Hypothalamus (tissue), 51 donors: ENCODE measurements at regions not wholly inside any gene's neighbourhood (a gene's known extent, or its start where the extent isn't known, plus 50 kb on each side); places are given as distances from the start of the nearest gene placed in this dataset.

ENCODE experiments used
- DNase-seq, 51 donors: peaks; one replicate each; lab custom pipeline; 2025; lab: John Stamatoyannopoulos, UW

- no peak for DNase-seq
These were observed 125.8 kb upstream of the CXCL14 start for GRCh38 chr5:135704616-135705015.

- no peak for DNase-seq
These were observed 124.3 kb upstream of the CXCL14 start for GRCh38 chr5:135703016-135703550.

GRCh38 chr5:135702191-135702590, 123.4 kb upstream of the CXCL14 start:
- DNase-seq, result no peak

GRCh38 chr5:135700731-135701130, 121.9 kb upstream of the CXCL14 start:
- DNase-seq, result no peak

GRCh38 chr5:135697959-135698345, 119.2 kb upstream of the CXCL14 start:
- no peak for DNase-seq

GRCh38 chr5:135697251-135697958, 118.6 kb upstream of the CXCL14 start:
- DNase-seq, result no peak

GRCh38 chr5:135696317-135696716, 117.5 kb upstream of the CXCL14 start:
- no peak for DNase-seq

GRCh38 chr5:135695656-135696313, 117.0 kb upstream of the CXCL14 start:
- no peak for DNase-seq

GRCh38 chr5:135694906-135695305, 116.1 kb upstream of the CXCL14 start:
- no peak for DNase-seq

GRCh38 chr5:135694012-135694411, 115.2 kb upstream of the CXCL14 start:
- DNase-seq, result no peak

- DNase-seq, result no peak
These were observed 114.7 kb upstream of the CXCL14 start for GRCh38 chr5:135693371-135693955.

GRCh38 chr5:135691044-135691443, 112.3 kb upstream of the CXCL14 start:
- DNase-seq, result no peak

GRCh38 chr5:135690466-135690865, 111.7 kb upstream of the CXCL14 start:
- no peak for DNase-seq

GRCh38 chr5:135689506-135689905, 110.7 kb upstream of the CXCL14 start:
- no peak for DNase-seq

GRCh38 chr5:135688385-135688784, 109.6 kb upstream of the CXCL14 start:
- no peak for DNase-seq

GRCh38 chr5:135683189-135683588, 104.4 kb upstream of the CXCL14 start:
- DNase-seq, result no peak

- no peak for DNase-seq
These were observed 101.9 kb upstream of the CXCL14 start for GRCh38 chr5:135680713-135681112.

- no peak for DNase-seq
These were observed 100.0 kb upstream of the CXCL14 start for GRCh38 chr5:135678640-135679268.

GRCh38 chr5:135671966-135672365, 93.2 kb upstream of the CXCL14 start:
- no peak for DNase-seq

GRCh38 chr5:135671052-135671705, 92.4 kb upstream of the CXCL14 start:
- no peak for DNase-seq

GRCh38 chr5:135670588-135670987, 91.8 kb upstream of the CXCL14 start:
- DNase-seq, result no peak
